T-cell (primary cell): ENCODE measurements at regions not wholly inside any gene's neighbourhood (a gene's known extent, or its start where the extent isn't known, plus 50 kb on each side); places are given as distances from the start of the nearest gene placed in this dataset.

ENCODE experiments used
- ATAC-seq, 4 experiments: fragments of 200-7000 bp in 3 of 4; fragments of 150-1000 bp in 1 of 4; cut with Tn5 transposase; replicated peaks in 1 of 4; 1 replicate in 3 of 4; 2 replicates in 1 of 4; pipeline ENCODE4 v1.10.0; 2021; ENCODE audit warnings: moderate library complexity in 3 of 4, mild to moderate bottlenecking in 2 of 4, moderate number of reproducible peaks in 1 of 4
- CTCF ChIA-PET, 2 donors: fragments of 300-600 bp; sonication (Branson Sonifier 250); formaldehyde crosslinking; loops; one replicate each; lab custom pipeline; 2022; ENCODE audit warnings: antibody characterized with exemption in 2 of 2; lab: Charles Lee
- POLR2A ChIA-PET, 2 donors: fragments of 300-600 bp; sonication (Branson Sonifier 250); formaldehyde crosslinking; loops; one replicate each; lab custom pipeline; 2022; ENCODE audit warnings: antibody characterized with exemption in 2 of 2; lab: Charles Lee
- DNase-seq, 35 experiments: peaks; one replicate each; pipeline versions ENCODE4 v3.0.0 to v3.0.0-alpha.2; 2013 to 2023
- H3K27ac ChIP-seq: one replicate; pipeline ENCODE4 v1.5.1; 2013; ENCODE audit warnings: low read length
- H3K27me3 ChIP-seq, 2 experiments: replicated peaks in 1 of 2; 1 replicate in 1 of 2; 2 replicates in 1 of 2; pipeline versions ENCODE4 v1.6.1 to v1.7.0; 2013; ENCODE audit warnings: low read length in 1 of 2, mixed read lengths in 1 of 2; ENCODE audit not compliant: control insufficient read depth in 2 of 2, insufficient read depth in 2 of 2; ENCODE audit errors: extremely low read depth in 1 of 2
- H3K36me3 ChIP-seq, 2 donors: 1 replicate in 1 of 2; 2 replicates in 1 of 2; pipeline versions ENCODE4 v1.6.1 to v1.7.0; 2013; ENCODE audit warnings: low read length in 1 of 2; ENCODE audit not compliant: control insufficient read depth in 2 of 2, insufficient read depth in 1 of 2; ENCODE audit errors: extremely low read depth in 1 of 2
- H3K4me1 ChIP-seq, 2 experiments: 1 replicate in 1 of 2; 2 replicates in 1 of 2; pipeline versions ENCODE4 v1.6.1 to v1.7.0; 2013; ENCODE audit warnings: low read length in 2 of 2, mixed read lengths in 1 of 2; ENCODE audit not compliant: insufficient read depth in 2 of 2, control insufficient read depth in 1 of 2; ENCODE audit errors: extremely low read depth in 1 of 2
- H3K4me3 ChIP-seq, 2 donors: 1 replicate in 1 of 2; 2 replicates in 1 of 2; pipeline versions ENCODE4 v1.5.1 to v1.7.0; 2013; ENCODE audit warnings: mild to moderate bottlenecking in 2 of 2, low read length in 1 of 2, moderate library complexity in 1 of 2; ENCODE audit not compliant: control insufficient read depth in 1 of 2; ENCODE audit errors: extremely low read depth in 1 of 2
- H3K9me3 ChIP-seq: 2 replicates; pipeline ENCODE4 v1.7.0; 2013
- H3K27ac Mint-ChIP-seq, 2 donors: one replicate each; pipeline ENCODE4 v1.8.0; 2020 to 2021; ENCODE audit warnings: mild to moderate bottlenecking in 2 of 2, mixed read lengths in 2 of 2
- H3K27me3 Mint-ChIP-seq, 2 donors: one replicate each; pipeline ENCODE4 v1.8.0; 2021 to 2022; ENCODE audit warnings: mixed read lengths in 2 of 2
- H3K36me3 Mint-ChIP-seq: one replicate; pipeline ENCODE4 v1.8.0; 2021; ENCODE audit warnings: mixed read lengths
- H3K4me1 Mint-ChIP-seq, 3 donors: one replicate each; pipeline ENCODE4 v1.8.0; 2020 to 2022; ENCODE audit warnings: mixed read lengths in 3 of 3, mild to moderate bottlenecking in 1 of 3
- H3K4me3 Mint-ChIP-seq, 3 donors: one replicate each; pipeline ENCODE4 v1.8.0; 2020 to 2022; ENCODE audit warnings: mild to moderate bottlenecking in 3 of 3, mixed read lengths in 3 of 3, moderate library complexity in 3 of 3
- H3K9me3 Mint-ChIP-seq, 3 donors: one replicate each; pipeline ENCODE4 v1.8.0; 2020 to 2022; ENCODE audit warnings: mixed read lengths in 3 of 3
- WGBS: methylation state at CpG from one replicate; pipeline ENCODE4 v1.1.5; 2013; ENCODE audit warnings: missing lambda C conversion rate; ENCODE audit not compliant: insufficient coverage; 5-methylcytosine and 5-hydroxymethylcytosine counted together

- H3K4me3 Mint-ChIP-seq = no peak overlapping the region
- DNase-seq (no peak), ATAC-seq (no peak)
- CTCF ChIA-PET = no interaction called here
- Histone ChIP-seq H3K9me3 (no peaks in the 10 kb centered on the region), H3K4me3 (no peak overlapping the region), H3K27me3 (peaks cover 0 to 15% of the 10 kb centered on the region in 2 experiments), H3K4me1 (no peaks in the 10 kb centered on the region), H3K36me3 (no peaks in the 10 kb centered on the region), H3K27ac (no peak overlapping the region)
- no peaks in the 10 kb centered on the region for H3K9me3 Mint-ChIP-seq
- 40% methylated on average over 2 of the region's 5 CpGs for WGBS
- H3K27me3 Mint-ChIP-seq = peaks cover 10 to 17% of the 10 kb centered on the region in 2 donors
- H3K27ac Mint-ChIP-seq = no peak overlapping the region
- H3K4me1 Mint-ChIP-seq = no peaks in the 10 kb centered on the region
- POLR2A ChIA-PET = no interaction called here
- no peaks in the 10 kb centered on the region for H3K36me3 Mint-ChIP-seq
Measured at GRCh38 chr16:49944221-49944620, 80.8 kb upstream of the CNEP1R1 start.

GRCh38 chr16:49947907-49948678 lies 76.9 kb upstream of the CNEP1R1 start:
- no peaks in the 10 kb centered on the region for H3K9me3 Mint-ChIP-seq
- H3K4me3 ChIP-seq = no peak overlapping the region
- no peak for ATAC-seq
- no peak overlapping the region for H3K4me3 Mint-ChIP-seq
- WGBS = 94% methylated on average over 4 of the region's 7 CpGs
- POLR2A ChIA-PET = no interaction called here
- CTCF ChIA-PET = no interaction called here
- DNase-seq = no peak
- H3K27me3 Mint-ChIP-seq = peaks cover 5 to 17% of the 10 kb centered on the region in 2 donors
- peaks cover 0 to 18% of the 10 kb centered on the region in 2 experiments for H3K27me3 ChIP-seq
- no peak overlapping the region for H3K27ac Mint-ChIP-seq
- H3K9me3 ChIP-seq = no peaks in the 10 kb centered on the region
- no peaks in the 10 kb centered on the region for H3K4me1 ChIP-seq
- H3K4me1 Mint-ChIP-seq = no peaks in the 10 kb centered on the region
- H3K27ac ChIP-seq = no peak overlapping the region
- H3K36me3 Mint-ChIP-seq = no peaks in the 10 kb centered on the region
- H3K36me3 ChIP-seq = no peaks in the 10 kb centered on the region

- POLR2A ChIA-PET = no interaction called here
- ATAC-seq (no peak), DNase-seq (no peak)
- no peaks in the 10 kb centered on the region for H3K36me3 Mint-ChIP-seq
- Histone ChIP-seq H3K27me3 (peaks cover 0 to 24% of the 10 kb centered on the region in 2 experiments), H3K4me3 (no peak overlapping the region), H3K9me3 (no peaks in the 10 kb centered on the region), H3K27ac (no peak overlapping the region), H3K4me1 (no peaks in the 10 kb centered on the region), H3K36me3 (no peaks in the 10 kb centered on the region)
- H3K27me3 Mint-ChIP-seq = peaks cover 5 to 15% of the 10 kb centered on the region in 2 donors
- no peak overlapping the region for H3K4me3 Mint-ChIP-seq
- no peaks in the 10 kb centered on the region for H3K4me1 Mint-ChIP-seq
- CTCF ChIA-PET = no interaction called here
- H3K27ac Mint-ChIP-seq = no peak overlapping the region
- 70% methylated on average over 8 of the region's 16 CpGs for WGBS
- no peaks in the 10 kb centered on the region for H3K9me3 Mint-ChIP-seq
Measured at GRCh38 chr16:49951574-49952195, 73.3 kb upstream of the CNEP1R1 start.

GRCh38 chr16:49952386-49952785 lies 72.6 kb upstream of the CNEP1R1 start:
- WGBS = 86% methylated on average over 1 of the region's 4 CpGs

GRCh38 chr16:49953090-49953489 lies 71.9 kb upstream of the CNEP1R1 start:
- CTCF ChIA-PET = no interaction called here
- WGBS = no CpG with 5 or more reads among the region's 2 CpGs

More at GRCh38 chr16:49952386-49952785, 72.6 kb upstream of the CNEP1R1 start:
- Histone ChIP-seq H3K9me3 (no peaks in the 10 kb centered on the region), H3K4me3 (no peak overlapping the region), H3K27me3 (peaks cover 0 to 22% of the 10 kb centered on the region in 2 experiments), H3K36me3 (no peaks in the 10 kb centered on the region), H3K4me1 (no peaks in the 10 kb centered on the region), H3K27ac (no peak overlapping the region)
- DNase-seq = no peak
- Mint-ChIP-seq H3K4me1 (no peaks in the 10 kb centered on the region), H3K9me3 (no peaks in the 10 kb centered on the region), H3K27ac (no peak overlapping the region), H3K4me3 (no peak overlapping the region), H3K36me3 (no peaks in the 10 kb centered on the region), H3K27me3 (peaks cover 5 to 14% of the 10 kb centered on the region in 2 donors)
- ChIA-PET CTCF (no interaction called here), POLR2A (no interaction called here)
- ATAC-seq = no peak

GRCh38 chr16:49955858-49956257 lies 69.2 kb upstream of the CNEP1R1 start:
- CTCF ChIA-PET = interaction anchor here in 1 of 2 donors (0.7 kb wide), 1 partner anchor 94 kb away, joined by 6 read pairs; no protein-coding TSS in a partner anchor
- Histone ChIP-seq H3K9me3 (no peaks in the 10 kb centered on the region), H3K4me1 (no peaks in the 10 kb centered on the region), H3K4me3 (no peak overlapping the region), H3K36me3 (no peaks in the 10 kb centered on the region), H3K27ac (no peak overlapping the region), H3K27me3 (peaks cover 0 to 18% of the 10 kb centered on the region in 2 experiments)
- Mint-ChIP-seq H3K4me1 (no peaks in the 10 kb centered on the region), H3K9me3 (no peaks in the 10 kb centered on the region), H3K4me3 (no peak overlapping the region), H3K27me3 (peaks cover 1 to 5% of the 10 kb centered on the region in 2 donors), H3K36me3 (no peaks in the 10 kb centered on the region), H3K27ac (no peak overlapping the region)
- POLR2A ChIA-PET = no interaction called here
- WGBS = no CpG with 5 or more reads among the region's 1 CpG
- DNase-seq = no peak
- no peak for ATAC-seq

More at GRCh38 chr16:49953090-49953489, 71.9 kb upstream of the CNEP1R1 start:
- H3K9me3 Mint-ChIP-seq = no peaks in the 10 kb centered on the region
- H3K9me3 ChIP-seq = no peaks in the 10 kb centered on the region
- H3K4me1 Mint-ChIP-seq = no peaks in the 10 kb centered on the region
- no peak overlapping the region for H3K4me3 ChIP-seq
- H3K27ac Mint-ChIP-seq = no peak overlapping the region
- H3K36me3 ChIP-seq = no peaks in the 10 kb centered on the region
- peaks cover 0 to 20% of the 10 kb centered on the region in 2 experiments for H3K27me3 ChIP-seq
- H3K27me3 Mint-ChIP-seq = peaks cover 5 to 9% of the 10 kb centered on the region in 2 donors
- no peak overlapping the region for H3K27ac ChIP-seq
- no peak for DNase-seq
- POLR2A ChIA-PET = no interaction called here
- ATAC-seq = no peak
- no peak overlapping the region for H3K4me3 Mint-ChIP-seq
- H3K4me1 ChIP-seq = no peaks in the 10 kb centered on the region
- no peaks in the 10 kb centered on the region for H3K36me3 Mint-ChIP-seq
